Endothelial cell (in vitro differentiated cells): ENCODE measurements at regions not wholly inside any gene's neighbourhood (a gene's known extent, or its start where the extent isn't known, plus 50 kb on each side); places are given as distances from the start of the nearest gene placed in this dataset.

Experiments
- DNase-seq: peaks from one replicate; pipeline ENCODE4 v3.0.0; 2021; ENCODE audit warnings: low spot score
- H3K27ac Mint-ChIP-seq: one replicate; pipeline ENCODE4 v1.8.0; 2021; ENCODE audit warnings: mixed read lengths, inconsistent platforms; ENCODE audit not compliant: unreplicated experiment
- H3K27me3 Mint-ChIP-seq: one replicate; pipeline ENCODE4 v1.8.0; 2021; ENCODE audit warnings: mild to moderate bottlenecking, moderate library complexity, mixed read lengths, inconsistent platforms; ENCODE audit not compliant: unreplicated experiment
- H3K36me3 Mint-ChIP-seq: one replicate; pipeline ENCODE4 v1.8.0; 2021; ENCODE audit warnings: mild to moderate bottlenecking, low read depth, mixed read lengths, inconsistent platforms; ENCODE audit not compliant: unreplicated experiment
- H3K4me1 Mint-ChIP-seq: one replicate; pipeline ENCODE4 v1.8.0; 2021; ENCODE audit warnings: mild to moderate bottlenecking, mixed read lengths, inconsistent platforms; ENCODE audit not compliant: unreplicated experiment
- H3K4me3 Mint-ChIP-seq: one replicate; pipeline ENCODE4 v1.8.0; 2021; ENCODE audit warnings: mild to moderate bottlenecking, mixed read lengths, inconsistent platforms; ENCODE audit not compliant: unreplicated experiment
- H3K9me3 Mint-ChIP-seq: one replicate; pipeline ENCODE4 v1.8.0; 2021; ENCODE audit warnings: mixed read lengths, inconsistent platforms; ENCODE audit not compliant: unreplicated experiment
- TF ChIP-seq, protein P1 (sequence below): fragments of 200-600 bp; sonication (generic); IDR thresholded peaks from one replicate; pipeline ENCODE4 v1.5.0; 2021; ENCODE audit warnings: antibody characterized with exemption; ENCODE audit not compliant: unreplicated experiment

DNA sequence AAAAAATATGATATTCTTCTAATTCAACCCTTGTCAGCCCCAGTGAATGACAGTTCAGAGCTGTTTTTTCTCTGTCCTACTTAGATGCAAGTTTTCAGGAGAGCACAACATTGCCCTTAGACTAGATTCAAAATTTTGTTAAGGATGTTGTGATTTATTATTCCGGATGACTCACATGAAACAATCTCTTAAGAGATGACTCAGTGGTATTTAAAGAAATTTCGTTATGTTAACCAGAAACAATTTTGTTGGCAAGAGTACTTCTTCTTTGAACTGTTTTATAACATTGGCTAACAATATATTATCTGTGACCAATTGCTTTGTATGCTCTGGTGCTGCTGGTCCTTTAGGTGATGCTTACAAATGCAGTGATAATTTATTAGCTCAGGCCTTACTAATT, 132.0 kb downstream of the IZUMO3 start:
- DNase-seq = no peak
- TF ChIP-seq, protein P1, sequence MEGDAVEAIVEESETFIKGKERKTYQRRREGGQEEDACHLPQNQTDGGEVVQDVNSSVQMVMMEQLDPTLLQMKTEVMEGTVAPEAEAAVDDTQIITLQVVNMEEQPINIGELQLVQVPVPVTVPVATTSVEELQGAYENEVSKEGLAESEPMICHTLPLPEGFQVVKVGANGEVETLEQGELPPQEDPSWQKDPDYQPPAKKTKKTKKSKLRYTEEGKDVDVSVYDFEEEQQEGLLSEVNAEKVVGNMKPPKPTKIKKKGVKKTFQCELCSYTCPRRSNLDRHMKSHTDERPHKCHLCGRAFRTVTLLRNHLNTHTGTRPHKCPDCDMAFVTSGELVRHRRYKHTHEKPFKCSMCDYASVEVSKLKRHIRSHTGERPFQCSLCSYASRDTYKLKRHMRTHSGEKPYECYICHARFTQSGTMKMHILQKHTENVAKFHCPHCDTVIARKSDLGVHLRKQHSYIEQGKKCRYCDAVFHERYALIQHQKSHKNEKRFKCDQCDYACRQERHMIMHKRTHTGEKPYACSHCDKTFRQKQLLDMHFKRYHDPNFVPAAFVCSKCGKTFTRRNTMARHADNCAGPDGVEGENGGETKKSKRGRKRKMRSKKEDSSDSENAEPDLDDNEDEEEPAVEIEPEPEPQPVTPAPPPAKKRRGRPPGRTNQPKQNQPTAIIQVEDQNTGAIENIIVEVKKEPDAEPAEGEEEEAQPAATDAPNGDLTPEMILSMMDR = no peak
- no peak overlapping the region for H3K27ac Mint-ChIP-seq
- H3K36me3 Mint-ChIP-seq = no peaks in the 10 kb centered on the region
- H3K9me3 Mint-ChIP-seq = no peaks in the 10 kb centered on the region
- no peaks in the 10 kb centered on the region for H3K27me3 Mint-ChIP-seq
- H3K4me1 Mint-ChIP-seq = no peaks in the 10 kb centered on the region
- H3K4me3 Mint-ChIP-seq = no peak overlapping the region

DNA sequence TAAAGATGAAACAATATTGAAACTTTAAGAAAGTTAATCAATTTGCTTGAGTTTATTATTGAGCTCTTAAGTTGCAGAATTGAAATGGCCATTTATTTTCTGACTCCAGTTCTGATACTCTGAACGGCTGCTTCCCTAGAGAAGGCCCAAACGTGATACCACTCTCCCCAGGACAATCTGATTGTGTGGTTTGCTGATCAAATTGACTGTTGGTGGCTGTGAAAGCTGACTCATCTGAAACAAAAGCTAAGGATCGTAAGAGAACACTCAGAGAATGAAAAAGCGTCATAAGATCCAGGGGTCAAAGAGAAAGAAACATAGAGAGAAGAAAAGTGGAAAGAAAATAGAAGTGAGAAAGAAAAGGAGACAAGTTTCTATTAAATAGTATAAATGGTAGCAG, 147.2 kb downstream of the IZUMO3 start:
- DNase-seq = no peak
- Mint-ChIP-seq H3K4me1 (no peaks in the 10 kb centered on the region), H3K4me3 (no peak overlapping the region), H3K36me3 (no peaks in the 10 kb centered on the region), H3K27ac (no peak overlapping the region), H3K9me3 (no peaks in the 10 kb centered on the region), H3K27me3 (peaks cover 2% of the 10 kb centered on the region)
- TF ChIP-seq, protein P1 = no peak

DNA sequence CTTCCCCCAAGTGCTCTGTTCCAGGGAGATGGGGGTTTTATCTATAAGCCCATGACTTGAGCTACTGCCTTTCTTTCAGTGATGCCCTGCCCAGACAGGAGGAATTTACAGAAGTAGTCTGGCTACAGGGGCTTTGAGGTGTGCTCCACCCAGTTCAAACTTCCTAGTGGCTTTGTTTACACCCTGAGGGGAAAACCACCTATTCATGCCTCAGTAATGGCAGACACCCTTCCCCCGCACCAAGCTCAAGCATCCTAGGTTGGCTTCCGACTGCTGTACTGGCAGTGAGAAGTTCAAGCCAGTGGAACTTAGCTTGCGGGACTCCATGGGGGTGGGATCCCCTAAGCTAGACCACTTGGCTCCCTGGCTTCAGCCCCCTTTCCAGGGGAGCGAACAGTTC, 154.6 kb downstream of the IZUMO3 start:
- no peaks in the 10 kb centered on the region for H3K36me3 Mint-ChIP-seq
- H3K4me1 Mint-ChIP-seq = no peaks in the 10 kb centered on the region
- TF ChIP-seq, protein P1 = no peak
- H3K27me3 Mint-ChIP-seq = no peaks in the 10 kb centered on the region
- no peak overlapping the region for H3K4me3 Mint-ChIP-seq
- no peaks in the 10 kb centered on the region for H3K9me3 Mint-ChIP-seq
- no peak overlapping the region for H3K27ac Mint-ChIP-seq
- DNase-seq = no peak

- Mint-ChIP-seq H3K9me3 (no peaks in the 10 kb centered on the region), H3K4me3 (no peak overlapping the region), H3K4me1 (no peaks in the 10 kb centered on the region), H3K27ac (no peak overlapping the region), H3K27me3 (no peaks in the 10 kb centered on the region), H3K36me3 (no peaks in the 10 kb centered on the region)
- TF ChIP-seq, protein P1 = no peak
- no peak for DNase-seq
These were observed 160.6 kb downstream of the IZUMO3 start for GRCh38 chr9:24385077-24385476.

DNA sequence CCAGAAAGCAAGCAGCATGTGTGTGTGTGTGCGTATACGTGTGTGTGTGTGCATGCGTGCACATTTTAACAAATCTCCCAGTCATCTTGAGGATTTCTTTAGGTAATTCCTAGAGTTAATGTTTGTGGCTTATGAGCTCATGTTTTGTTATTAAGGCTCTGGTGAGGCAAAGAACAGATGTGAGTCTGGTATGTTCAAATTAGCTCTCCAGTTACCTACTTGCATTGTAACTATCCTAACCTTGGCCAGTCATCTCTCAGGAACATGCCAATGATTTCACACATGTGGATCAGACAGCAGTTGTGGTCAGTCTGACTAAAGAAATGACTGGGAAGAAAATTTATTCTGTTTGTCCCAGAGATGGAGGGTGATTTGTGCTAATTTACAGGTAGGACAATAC, 163.1 kb downstream of the IZUMO3 start:
- Mint-ChIP-seq H3K27ac (no peak overlapping the region), H3K27me3 (no peaks in the 10 kb centered on the region), H3K4me1 (no peaks in the 10 kb centered on the region), H3K9me3 (no peaks in the 10 kb centered on the region), H3K4me3 (no peak overlapping the region), H3K36me3 (no peaks in the 10 kb centered on the region)
- DNase-seq = no peak
- TF ChIP-seq, protein P1 = no peak
